ENCODE measurements at regions not wholly inside any gene's neighbourhood (a gene's known extent, or its start where the extent isn't known, plus 50 kb on each side); places are given as distances from the start of the nearest gene placed in this dataset.

- no peak for TF ChIP-seq POLR2A (IDR thresholded peaks at IDR 0.05)
- TF ChIP-seq CTCF (IDR thresholded peaks at IDR 0.05) = no peak
Measured at GRCh38 chr5:4189317-4189716, 593.7 kb downstream of the IRX1 start.

All from Peyer's patch (tissue), 4 donors.